H9 (cell line): ENCODE measurements at regions not wholly inside any gene's neighbourhood (a gene's known extent, or its start where the extent isn't known, plus 50 kb on each side); places are given as distances from the start of the nearest gene placed in this dataset.

Experiments used
- DNase-seq: peaks from one replicate; pipeline ENCODE4 v3.0.0-alpha.2; 2017
- H2AFZ ChIP-seq: one replicate; pipeline ENCODE4 v1.6.1; 2013; ENCODE audit warnings: mild to moderate bottlenecking, low read length, control low read depth, moderate library complexity
- H2AK5ac ChIP-seq: 2 replicates; pipeline ENCODE4 v1.6.1; 2013; ENCODE audit warnings: low read length, control low read depth, mixed read lengths; ENCODE audit not compliant: insufficient read length
- H2BK120ac ChIP-seq: one replicate; pipeline ENCODE4 v1.6.1; 2013; ENCODE audit warnings: low read depth, mild to moderate bottlenecking, low read length, control low read depth, inconsistent platforms; ENCODE audit not compliant: poor library complexity, severe bottlenecking
- H2BK12ac ChIP-seq: 2 replicates; pipeline ENCODE4 v1.6.1; 2013; ENCODE audit warnings: low read length, control low read depth, mixed read lengths, low read depth; ENCODE audit not compliant: insufficient read length
- H2BK15ac ChIP-seq: 2 replicates; pipeline ENCODE4 v1.6.1; 2013; ENCODE audit warnings: low read depth, low read length, control low read depth
- H2BK20ac ChIP-seq: one replicate; pipeline ENCODE4 v1.6.1; 2013; ENCODE audit warnings: low read depth, mild to moderate bottlenecking, low read length, control low read depth, inconsistent platforms; ENCODE audit not compliant: poor library complexity, severe bottlenecking
- H2BK5ac ChIP-seq: 2 replicates; pipeline ENCODE4 v1.6.1; 2013; ENCODE audit warnings: low read length, control low read depth, mixed read lengths; ENCODE audit not compliant: insufficient read length
- H3K14ac ChIP-seq: 2 replicates; pipeline ENCODE4 v1.6.1; 2013; ENCODE audit warnings: low read length, control low read depth; ENCODE audit not compliant: insufficient read depth
- H3K18ac ChIP-seq: 2 replicates; pipeline ENCODE4 v1.6.1; 2013; ENCODE audit warnings: low read depth, mild to moderate bottlenecking, mixed read lengths, low read length, control low read depth; ENCODE audit not compliant: insufficient read length
- H3K23ac ChIP-seq: 2 replicates; pipeline ENCODE4 v1.6.1; 2013; ENCODE audit warnings: low read length, control low read depth, mixed read lengths, low read depth; ENCODE audit not compliant: insufficient read length
- H3K23me2 ChIP-seq: 2 replicates; pipeline ENCODE4 v1.6.1; 2013; ENCODE audit warnings: low read depth, mild to moderate bottlenecking, mixed read lengths, low read length, control low read depth; ENCODE audit not compliant: insufficient read length, poor library complexity, severe bottlenecking
- H3K27ac ChIP-seq: 2 replicates; pipeline ENCODE4 v1.5.1; 2013; ENCODE audit warnings: low read length, control low read depth, mixed read lengths, low read depth; ENCODE audit not compliant: insufficient read length
- H3K27me3 ChIP-seq: 2 replicates; pipeline ENCODE4 v1.6.1; 2013; ENCODE audit warnings: low read length, control low read depth, inconsistent platforms; ENCODE audit not compliant: insufficient read depth
- H3K4ac ChIP-seq: 2 replicates; pipeline ENCODE4 v1.6.1; 2013; ENCODE audit warnings: low read depth, mild to moderate bottlenecking, control low read depth, inconsistent platforms, low read length, moderate library complexity
- H3K4me1 ChIP-seq: 2 replicates; pipeline ENCODE4 v1.6.1; 2013; ENCODE audit warnings: low read length, control low read depth, inconsistent platforms; ENCODE audit not compliant: insufficient read depth
- H3K4me2 ChIP-seq: 2 replicates; pipeline ENCODE4 v1.6.1; 2013; ENCODE audit warnings: low read length, control low read depth, mixed read lengths; ENCODE audit not compliant: insufficient read length, insufficient read depth
- H3K56ac ChIP-seq: 2 replicates; pipeline ENCODE4 v1.6.1; 2013; ENCODE audit warnings: low read depth, mild to moderate bottlenecking, mixed read lengths, low read length, control low read depth; ENCODE audit not compliant: insufficient read length
- H3K79me1 ChIP-seq: 2 replicates; pipeline ENCODE4 v1.6.1; 2013; ENCODE audit warnings: low read depth, mild to moderate bottlenecking, moderate library complexity, low read length, control low read depth, inconsistent platforms; ENCODE audit not compliant: insufficient read depth, poor library complexity, severe bottlenecking
- H3K79me2 ChIP-seq: 2 replicates; pipeline ENCODE4 v1.6.1; 2013; ENCODE audit warnings: low read length, control low read depth, inconsistent platforms; ENCODE audit not compliant: insufficient read depth
- H3K9ac ChIP-seq: 2 replicates; pipeline ENCODE4 v1.6.1; 2013; ENCODE audit warnings: low read length, control low read depth, mixed read lengths; ENCODE audit not compliant: insufficient read length; ENCODE audit errors: extremely low read depth
- H3K9me3 ChIP-seq: one replicate; pipeline ENCODE4 v1.6.1; 2013; ENCODE audit warnings: low read depth, low read length, inconsistent platforms; ENCODE audit not compliant: control insufficient read depth
- H3T11ph ChIP-seq: one replicate; pipeline ENCODE4 v1.6.1; 2013; ENCODE audit warnings: mild to moderate bottlenecking, low read length, control low read depth, inconsistent platforms
- H4K20me1 ChIP-seq: one replicate; pipeline ENCODE4 v1.6.1; 2013; ENCODE audit not compliant: control insufficient read depth, insufficient read length, insufficient read depth
- H4K5ac ChIP-seq: 2 replicates; pipeline ENCODE4 v1.6.1; 2013; ENCODE audit warnings: low read depth, mild to moderate bottlenecking, mixed read lengths, low read length, control low read depth; ENCODE audit not compliant: insufficient read length
- H4K8ac ChIP-seq: replicated peaks from 2 replicates; pipeline ENCODE4 v1.6.1; 2013; ENCODE audit warnings: low read length, control low read depth, mixed read lengths, low read depth; ENCODE audit not compliant: insufficient read length
- H4K91ac ChIP-seq: 2 replicates; pipeline ENCODE4 v1.6.1; 2013; ENCODE audit warnings: low read depth, mild to moderate bottlenecking, moderate library complexity, mixed read lengths, low read length, control low read depth; ENCODE audit not compliant: insufficient read length
- H3K27ac Mint-ChIP-seq, 3 experiments: 2 replicates in 2 of 3; 3 replicates in 1 of 3; pipeline ENCODE4 v1.8.0; 2020 to 2021; ENCODE audit warnings: mixed read lengths in 3 of 3, mild to moderate bottlenecking in 1 of 3, moderate library complexity in 1 of 3
- H3K27me3 Mint-ChIP-seq: 2 replicates; pipeline ENCODE4 v1.8.0; 2021; ENCODE audit warnings: low read depth, mild to moderate bottlenecking, moderate library complexity, mixed read lengths
- H3K36me3 Mint-ChIP-seq, 3 experiments: 2 replicates in 2 of 3; 3 replicates in 1 of 3; pipeline ENCODE4 v1.8.0; 2020 to 2021; ENCODE audit warnings: low read depth in 3 of 3, mixed read lengths in 3 of 3; ENCODE audit not compliant: insufficient read depth in 1 of 3
- H3K4me1 Mint-ChIP-seq, 2 experiments: 2 replicates each; pipeline ENCODE4 v1.8.0; 2020; ENCODE audit warnings: mixed read lengths in 2 of 2
- H3K4me3 Mint-ChIP-seq, 2 experiments: 2 replicates in 1 of 2; 3 replicates in 1 of 2; pipeline ENCODE4 v1.8.0; 2020 to 2021; ENCODE audit warnings: mild to moderate bottlenecking in 2 of 2, mixed read lengths in 2 of 2, moderate library complexity in 1 of 2
- H3K9me3 Mint-ChIP-seq, 2 experiments: 2 replicates in 1 of 2; 3 replicates in 1 of 2; pipeline ENCODE4 v1.8.0; 2020; ENCODE audit warnings: mild to moderate bottlenecking in 2 of 2, mixed read lengths in 2 of 2, moderate library complexity in 1 of 2
- WGBS: extraction: QIAGEN DNeasy Blood & Tissue Kit; methylation state at CpG from one replicate; pipeline ENCODE4 v1.1.7; 2013; ENCODE audit warnings: missing lambda C conversion rate, low lambda C conversion rate, mixed read lengths; ENCODE audit not compliant: insufficient read length; ENCODE audit errors: extremely low coverage; 5-methylcytosine and 5-hydroxymethylcytosine counted together
- TF ChIP-seq, protein P1 (sequence below): fragments of 200-600 bp; sonication (generic); conservative IDR thresholded peaks from 3 replicates; pipeline ENCODE4 v1.8.0; 2021; ENCODE audit warnings: antibody characterized with exemption, mild to moderate bottlenecking

GRCh38 chr14:44791730-44792129 is 170.0 kb downstream of the KLHL28 start:
- no peaks in the 10 kb centered on the region; a peak in 1 of 4 replicates for H3K4me1 Mint-ChIP-seq
- Histone ChIP-seq H3K4me2 (no peak overlapping the region), H3K27ac (no peak overlapping the region), H3K79me2 (no peaks in the 10 kb centered on the region), H4K20me1 (no peaks in the 10 kb centered on the region), H4K8ac (no peak overlapping the region), H3K23ac (no peak overlapping the region), H3T11ph (no peak overlapping the region), H3K27me3 (no peaks in the 10 kb centered on the region), H3K4me1 (no peaks in the 10 kb centered on the region), H3K4ac (no peak overlapping the region), H3K23me2 (no peaks in the 10 kb centered on the region), H3K79me1 (no peaks in the 10 kb centered on the region), H2BK15ac (no peak overlapping the region), H3K14ac (no peak overlapping the region), H4K5ac (no peak overlapping the region), H3K56ac (no peak overlapping the region), H2BK20ac (no peak overlapping the region), H3K18ac (no peak overlapping the region), H2BK12ac (no peak overlapping the region), H4K91ac (no peak overlapping the region), H3K9ac (no peak overlapping the region), H3K9me3 (peaks cover 4% of the 10 kb centered on the region), H2BK5ac (no peak overlapping the region), H2AK5ac (no peak overlapping the region), H2BK120ac (no peak overlapping the region), H2AFZ (no peak overlapping the region)
- no peak for DNase-seq
- no peaks in the 10 kb centered on the region; a peak in 1 of 5 replicates for H3K9me3 Mint-ChIP-seq
- H3K4me3 Mint-ChIP-seq, result no peak overlapping the region
- no CpG with 5 or more reads among the region's 3 CpGs for WGBS
- H3K27me3 Mint-ChIP-seq, result no peaks in the 10 kb centered on the region
- H3K36me3 Mint-ChIP-seq, result no peaks in the 10 kb centered on the region
- H3K27ac Mint-ChIP-seq, result no peak overlapping the region
- TF ChIP-seq, protein P1, sequence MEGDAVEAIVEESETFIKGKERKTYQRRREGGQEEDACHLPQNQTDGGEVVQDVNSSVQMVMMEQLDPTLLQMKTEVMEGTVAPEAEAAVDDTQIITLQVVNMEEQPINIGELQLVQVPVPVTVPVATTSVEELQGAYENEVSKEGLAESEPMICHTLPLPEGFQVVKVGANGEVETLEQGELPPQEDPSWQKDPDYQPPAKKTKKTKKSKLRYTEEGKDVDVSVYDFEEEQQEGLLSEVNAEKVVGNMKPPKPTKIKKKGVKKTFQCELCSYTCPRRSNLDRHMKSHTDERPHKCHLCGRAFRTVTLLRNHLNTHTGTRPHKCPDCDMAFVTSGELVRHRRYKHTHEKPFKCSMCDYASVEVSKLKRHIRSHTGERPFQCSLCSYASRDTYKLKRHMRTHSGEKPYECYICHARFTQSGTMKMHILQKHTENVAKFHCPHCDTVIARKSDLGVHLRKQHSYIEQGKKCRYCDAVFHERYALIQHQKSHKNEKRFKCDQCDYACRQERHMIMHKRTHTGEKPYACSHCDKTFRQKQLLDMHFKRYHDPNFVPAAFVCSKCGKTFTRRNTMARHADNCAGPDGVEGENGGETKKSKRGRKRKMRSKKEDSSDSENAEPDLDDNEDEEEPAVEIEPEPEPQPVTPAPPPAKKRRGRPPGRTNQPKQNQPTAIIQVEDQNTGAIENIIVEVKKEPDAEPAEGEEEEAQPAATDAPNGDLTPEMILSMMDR, result no peak
